Nephron (organoid): ENCODE measurements at regions not wholly inside any gene's neighbourhood (a gene's known extent, or its start where the extent isn't known, plus 50 kb on each side); places are given as distances from the start of the nearest gene placed in this dataset.

Source experiments
- H3K27ac Mint-ChIP-seq, 3 experiments: 2 replicates each; pipeline ENCODE4 v1.8.0; 2020; ENCODE audit warnings: mixed read lengths in 3 of 3, mild to moderate bottlenecking in 2 of 3, moderate library complexity in 1 of 3
- H3K27me3 Mint-ChIP-seq: 2 replicates; pipeline ENCODE4 v1.8.0; 2021; ENCODE audit warnings: low read depth, mild to moderate bottlenecking, moderate library complexity, mixed read lengths
- H3K36me3 Mint-ChIP-seq: 2 replicates; pipeline ENCODE4 v1.8.0; 2020; ENCODE audit warnings: low read depth, mixed read lengths
- H3K4me1 Mint-ChIP-seq: 2 replicates; pipeline ENCODE4 v1.8.0; 2020; ENCODE audit warnings: mixed read lengths
- H3K4me3 Mint-ChIP-seq, 3 experiments: 2 replicates each; pipeline ENCODE4 v1.8.0; 2020; ENCODE audit warnings: mild to moderate bottlenecking in 3 of 3, mixed read lengths in 3 of 3, moderate library complexity in 2 of 3
- H3K9me3 Mint-ChIP-seq: 2 replicates; pipeline ENCODE4 v1.8.0; 2020; ENCODE audit warnings: mixed read lengths
- TF ChIP-seq, protein P1 (sequence below), 3 experiments: fragments of 200-600 bp; sonication (generic); IDR thresholded peaks; one replicate each; pipeline ENCODE4 v1.5.0; 2021; ENCODE audit warnings: antibody characterized with exemption in 3 of 3; ENCODE audit not compliant: unreplicated experiment in 3 of 3

DNA sequence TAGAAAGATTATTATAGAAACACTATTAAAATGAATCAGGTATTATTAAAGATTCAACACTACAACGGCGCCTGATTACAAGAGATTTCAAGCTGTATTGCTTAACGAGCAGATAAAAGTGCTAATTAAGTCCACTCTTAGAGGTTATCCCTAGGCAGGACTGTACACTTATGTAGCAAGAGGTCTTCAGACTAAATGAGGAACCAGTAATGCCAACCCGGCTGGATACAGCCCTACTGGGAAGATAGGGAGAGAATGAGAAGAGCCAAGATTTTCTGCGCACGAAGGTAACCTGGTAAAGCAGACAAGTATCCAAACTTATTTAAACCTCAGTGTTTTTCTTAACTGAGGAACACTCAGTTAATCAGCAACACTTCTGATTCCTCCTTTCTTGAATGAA, 115.7 kb upstream of the HIVEP3 start:
- Mint-ChIP-seq H3K4me3 (peak overlapping the region; percentile 88 to 97 (median 95)), H3K9me3 (no peaks in the 10 kb centered on the region), H3K36me3 (no peaks in the 10 kb centered on the region), H3K4me1 (peaks cover 9% of the 10 kb centered on the region), H3K27ac (peak overlapping the region; percentile 12 to 96 (median 63)), H3K27me3 (peaks cover 25% of the 10 kb centered on the region)
- TF ChIP-seq, protein P1, sequence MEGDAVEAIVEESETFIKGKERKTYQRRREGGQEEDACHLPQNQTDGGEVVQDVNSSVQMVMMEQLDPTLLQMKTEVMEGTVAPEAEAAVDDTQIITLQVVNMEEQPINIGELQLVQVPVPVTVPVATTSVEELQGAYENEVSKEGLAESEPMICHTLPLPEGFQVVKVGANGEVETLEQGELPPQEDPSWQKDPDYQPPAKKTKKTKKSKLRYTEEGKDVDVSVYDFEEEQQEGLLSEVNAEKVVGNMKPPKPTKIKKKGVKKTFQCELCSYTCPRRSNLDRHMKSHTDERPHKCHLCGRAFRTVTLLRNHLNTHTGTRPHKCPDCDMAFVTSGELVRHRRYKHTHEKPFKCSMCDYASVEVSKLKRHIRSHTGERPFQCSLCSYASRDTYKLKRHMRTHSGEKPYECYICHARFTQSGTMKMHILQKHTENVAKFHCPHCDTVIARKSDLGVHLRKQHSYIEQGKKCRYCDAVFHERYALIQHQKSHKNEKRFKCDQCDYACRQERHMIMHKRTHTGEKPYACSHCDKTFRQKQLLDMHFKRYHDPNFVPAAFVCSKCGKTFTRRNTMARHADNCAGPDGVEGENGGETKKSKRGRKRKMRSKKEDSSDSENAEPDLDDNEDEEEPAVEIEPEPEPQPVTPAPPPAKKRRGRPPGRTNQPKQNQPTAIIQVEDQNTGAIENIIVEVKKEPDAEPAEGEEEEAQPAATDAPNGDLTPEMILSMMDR (IDR thresholded peaks at IDR 0.05; ENCODE audit: unreplicated experiment in 3 of 3), result no peak

DNA sequence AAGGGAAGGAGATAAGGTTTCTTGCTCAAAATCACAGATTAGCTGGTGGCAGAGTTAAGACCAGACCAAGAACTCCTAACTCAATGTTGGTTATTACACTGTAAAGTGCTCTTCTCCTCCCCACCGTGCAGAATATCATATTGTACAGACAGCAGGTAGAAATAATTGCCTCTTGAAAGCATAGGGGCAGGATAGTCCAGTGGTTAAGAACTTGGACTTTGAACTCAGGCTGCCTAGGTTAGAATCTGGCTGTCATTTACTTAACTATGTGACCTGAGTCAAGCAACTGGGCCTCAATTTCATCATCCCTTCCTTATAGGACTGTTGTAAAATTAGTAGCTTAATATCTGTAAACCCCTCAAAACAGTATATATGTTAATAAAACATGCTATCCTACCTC, 114.9 kb upstream of the HIVEP3 start:
- no peaks in the 10 kb centered on the region for H3K36me3 Mint-ChIP-seq
- TF ChIP-seq, protein P1 (IDR thresholded peaks at IDR 0.05; ENCODE audit: unreplicated experiment in 3 of 3), result no peak

DNA sequence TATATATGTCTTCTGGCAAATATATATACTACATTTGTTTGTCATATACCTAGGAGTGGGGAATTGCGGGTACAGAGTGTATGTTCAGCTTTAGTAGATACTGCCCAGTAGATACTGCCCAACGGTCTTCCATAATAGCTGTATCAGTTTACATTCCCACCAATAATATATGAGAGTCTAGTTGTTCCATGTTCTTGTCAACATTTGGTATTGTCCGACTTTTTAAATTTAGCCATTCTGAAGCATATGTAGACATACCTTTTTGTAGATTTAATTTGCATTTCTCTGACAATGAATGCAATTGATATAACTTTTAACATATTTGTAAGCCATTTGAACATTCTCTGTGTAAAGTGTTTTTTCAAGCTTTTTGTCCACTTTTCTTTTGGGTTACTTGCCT, 99.0 kb upstream of the HIVEP3 start:
- Mint-ChIP-seq H3K4me3 (no peak overlapping the region), H3K4me1 (peaks cover 8% of the 10 kb centered on the region), H3K36me3 (no peaks in the 10 kb centered on the region), H3K27ac (no peak overlapping the region), H3K9me3 (peaks cover 8% of the 10 kb centered on the region), H3K27me3 (peaks cover 5% of the 10 kb centered on the region)
- TF ChIP-seq, protein P1 (IDR thresholded peaks at IDR 0.05; ENCODE audit: unreplicated experiment in 3 of 3), result no peak

More for the DNA sequence above, 114.9 kb upstream of the HIVEP3 start:
- H3K9me3 Mint-ChIP-seq, result no peaks in the 10 kb centered on the region
- peaks cover 9% of the 10 kb centered on the region for H3K4me1 Mint-ChIP-seq
- H3K4me3 Mint-ChIP-seq, result peak overlapping the region; percentile 9 to 97 (median 28)
- no peak overlapping the region for H3K27ac Mint-ChIP-seq
- peaks cover 25% of the 10 kb centered on the region for H3K27me3 Mint-ChIP-seq

DNA sequence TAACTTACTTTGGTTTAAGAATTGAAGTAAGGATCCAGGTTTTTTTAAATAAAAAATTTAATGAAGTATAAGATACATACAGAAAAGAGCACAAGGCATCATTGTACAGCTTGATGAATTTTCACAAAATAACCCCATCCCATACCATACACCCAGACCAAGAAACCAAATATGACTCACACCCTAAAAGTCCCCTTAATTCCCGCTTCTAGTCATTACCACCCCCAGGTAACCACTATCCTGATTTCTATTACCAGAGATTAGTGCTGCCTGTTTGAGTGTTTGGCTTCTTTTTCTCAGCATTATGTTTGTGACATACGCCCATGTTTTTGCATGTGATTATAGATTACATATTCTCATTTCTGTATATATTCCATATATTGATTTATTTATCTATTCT, 98.5 kb upstream of the HIVEP3 start:
- Mint-ChIP-seq H3K36me3 (no peaks in the 10 kb centered on the region), H3K4me3 (no peak overlapping the region), H3K27me3 (peaks cover 3% of the 10 kb centered on the region), H3K9me3 (peaks cover 8% of the 10 kb centered on the region), H3K27ac (no peak overlapping the region), H3K4me1 (peaks cover 8% of the 10 kb centered on the region)
- TF ChIP-seq, protein P1 (IDR thresholded peaks at IDR 0.05; ENCODE audit: unreplicated experiment in 3 of 3), result no peak

DNA sequence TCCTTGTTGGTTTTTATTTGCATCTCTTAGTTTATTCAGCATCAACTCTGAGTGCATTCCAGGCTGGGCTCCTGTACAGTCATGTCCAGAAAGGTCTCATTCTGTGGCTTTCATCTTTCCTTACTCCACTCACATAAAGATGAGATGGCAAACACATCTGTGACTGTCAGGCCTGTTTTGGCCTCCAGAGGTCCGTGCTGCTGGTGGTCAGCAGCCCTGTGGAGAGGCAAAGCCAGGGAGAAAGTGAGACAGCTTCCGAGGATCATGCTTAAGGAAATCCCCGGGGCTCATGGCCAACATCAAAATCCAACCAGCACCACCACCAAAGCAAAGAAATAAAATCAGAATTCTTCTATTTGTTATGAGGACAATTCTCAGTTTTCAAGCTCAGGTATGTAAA, 96.1 kb upstream of the HIVEP3 start:
- TF ChIP-seq, protein P1 (IDR thresholded peaks at IDR 0.05; ENCODE audit: unreplicated experiment in 3 of 3), result no peak
- Mint-ChIP-seq H3K27ac (no peak overlapping the region), H3K4me3 (no peak overlapping the region), H3K9me3 (peaks cover 4% of the 10 kb centered on the region), H3K36me3 (no peaks in the 10 kb centered on the region), H3K27me3 (peaks cover 12% of the 10 kb centered on the region), H3K4me1 (no peaks in the 10 kb centered on the region)

DNA sequence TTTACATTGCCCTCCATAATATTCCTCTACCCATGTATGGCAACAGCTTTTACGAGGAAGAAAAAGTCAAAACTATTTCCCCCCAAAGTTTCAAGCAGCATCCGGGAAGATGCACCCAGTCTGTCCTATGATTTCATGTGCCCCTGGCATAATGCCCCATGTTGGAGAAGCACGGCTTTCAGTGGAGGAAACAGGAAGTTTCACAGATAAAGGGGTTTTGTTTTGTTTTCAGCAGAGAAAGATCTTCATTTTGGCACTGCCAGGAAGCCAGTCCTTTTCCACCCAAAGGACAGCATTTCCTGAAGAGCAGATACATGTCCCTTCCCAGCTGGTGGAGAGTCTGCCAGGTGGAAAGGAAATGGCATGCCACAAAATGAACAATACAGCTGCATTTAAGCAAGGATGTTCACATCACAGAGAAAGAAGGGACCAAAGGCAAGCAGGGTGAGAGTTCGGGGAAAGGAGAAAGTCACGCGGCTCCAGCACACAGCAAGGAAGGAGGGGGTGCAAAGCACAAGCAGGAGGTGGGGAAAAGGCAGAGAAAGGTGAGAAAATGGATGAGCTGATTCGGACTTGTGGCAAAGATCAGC, 95.3 kb upstream of the HIVEP3 start:
- Mint-ChIP-seq H3K27me3 (peaks cover 12% of the 10 kb centered on the region), H3K9me3 (peaks cover 4% of the 10 kb centered on the region), H3K4me3 (no peak overlapping the region), H3K27ac (no peak overlapping the region), H3K36me3 (no peaks in the 10 kb centered on the region), H3K4me1 (peaks cover 6% of the 10 kb centered on the region)
- TF ChIP-seq, protein P1 (IDR thresholded peaks at IDR 0.05; ENCODE audit: unreplicated experiment in 3 of 3), result no peak
